ENCODE measurements at regions not wholly inside any gene's neighbourhood (a gene's known extent, or its start where the extent isn't known, plus 50 kb on each side); places are given as distances from the start of the nearest gene placed in this dataset.

- H3K27ac ChIP-seq (replicated peaks in 1 of 4), result no peak overlapping the region
- no peak for DNase-seq (ENCODE audit: extremely low spot score)
- no peak overlapping the region for H3K4me3 ChIP-seq
- no peaks in the 10 kb centered on the region for H3K27me3 ChIP-seq
- no peaks in the 10 kb centered on the region for H3K9me3 ChIP-seq
- TF ChIP-seq POLR2AphosphoS5 (IDR thresholded peaks at IDR 0.05) (no peak), POLR2A (IDR thresholded peaks at IDR 0.05; ENCODE audit: low read depth) (no peak), EP300 (IDR thresholded peaks at IDR 0.05) (no peak)
- TF ChIP-seq, protein P1, sequence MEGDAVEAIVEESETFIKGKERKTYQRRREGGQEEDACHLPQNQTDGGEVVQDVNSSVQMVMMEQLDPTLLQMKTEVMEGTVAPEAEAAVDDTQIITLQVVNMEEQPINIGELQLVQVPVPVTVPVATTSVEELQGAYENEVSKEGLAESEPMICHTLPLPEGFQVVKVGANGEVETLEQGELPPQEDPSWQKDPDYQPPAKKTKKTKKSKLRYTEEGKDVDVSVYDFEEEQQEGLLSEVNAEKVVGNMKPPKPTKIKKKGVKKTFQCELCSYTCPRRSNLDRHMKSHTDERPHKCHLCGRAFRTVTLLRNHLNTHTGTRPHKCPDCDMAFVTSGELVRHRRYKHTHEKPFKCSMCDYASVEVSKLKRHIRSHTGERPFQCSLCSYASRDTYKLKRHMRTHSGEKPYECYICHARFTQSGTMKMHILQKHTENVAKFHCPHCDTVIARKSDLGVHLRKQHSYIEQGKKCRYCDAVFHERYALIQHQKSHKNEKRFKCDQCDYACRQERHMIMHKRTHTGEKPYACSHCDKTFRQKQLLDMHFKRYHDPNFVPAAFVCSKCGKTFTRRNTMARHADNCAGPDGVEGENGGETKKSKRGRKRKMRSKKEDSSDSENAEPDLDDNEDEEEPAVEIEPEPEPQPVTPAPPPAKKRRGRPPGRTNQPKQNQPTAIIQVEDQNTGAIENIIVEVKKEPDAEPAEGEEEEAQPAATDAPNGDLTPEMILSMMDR (IDR thresholded peaks at IDR 0.05), result no peak
- H3K36me3 ChIP-seq, result no peaks in the 10 kb centered on the region
- intact Hi-C loops (cut with DNase I), result no loop called here
- H3K4me1 ChIP-seq, result peaks cover 0 to 4% (median 0%) of the 10 kb centered on the region in 4 donors
- WGBS, result 69% methylated on average over 4 of the region's 4 CpGs
Measured at GRCh38 chr4:151475035-151475714, 66.2 kb downstream of the FHIP1A start.

DNA sequence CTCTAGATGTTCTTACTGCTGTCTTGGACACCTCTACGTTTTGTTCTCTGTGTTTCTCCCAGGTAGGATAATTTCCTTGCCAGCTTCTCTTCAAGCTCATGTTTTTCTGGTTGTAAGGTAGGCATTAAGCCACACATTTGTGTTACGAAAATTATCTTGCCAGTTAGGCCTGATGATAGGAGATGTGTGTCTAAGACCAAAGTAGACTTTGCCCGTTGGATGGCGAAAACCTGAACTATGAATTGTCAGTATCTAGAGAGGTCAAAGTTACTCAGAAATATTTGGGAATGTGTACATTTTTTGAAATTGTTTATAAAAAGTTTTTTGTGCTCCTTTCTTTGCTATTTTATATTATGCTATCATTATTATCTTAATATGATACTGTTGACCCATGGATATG, 72.8 kb downstream of the FHIP1A start:
- Histone ChIP-seq H3K9me3 (no peaks in the 10 kb centered on the region), H3K4me3 (no peak overlapping the region), H3K4me1 (peaks cover 0 to 4% (median 0%) of the 10 kb centered on the region in 4 donors), H3K36me3 (no peaks in the 10 kb centered on the region), H3K27ac (replicated peaks in 1 of 4) (no peak overlapping the region), H3K27me3 (no peaks in the 10 kb centered on the region)
- no peak for DNase-seq (ENCODE audit: extremely low spot score)
- WGBS, result 86% methylated on average over 4 of the region's 4 CpGs
- TF ChIP-seq EP300 (IDR thresholded peaks at IDR 0.05), result no peak
- TF ChIP-seq, protein P1 (IDR thresholded peaks at IDR 0.05), result no peak
- TF ChIP-seq POLR2A (IDR thresholded peaks at IDR 0.05; ENCODE audit: low read depth), result no peak
- TF ChIP-seq POLR2AphosphoS5 (IDR thresholded peaks at IDR 0.05), result no peak
- intact Hi-C loops (cut with DNase I), result no loop called here

GRCh38 chr4:151484396-151485102, 75.6 kb downstream of the FHIP1A start:
- intact Hi-C loops (cut with DNase I), result no loop called here

GRCh38 chr4:151485541-151486131, 76.7 kb downstream of the FHIP1A start:
- 92% methylated on average over 6 of the region's 9 CpGs for WGBS
- intact Hi-C loops (cut with DNase I), result no loop called here
- no peaks in the 10 kb centered on the region for H3K27me3 ChIP-seq
- TF ChIP-seq EP300 (IDR thresholded peaks at IDR 0.05) (no peak), POLR2A (IDR thresholded peaks at IDR 0.05; ENCODE audit: low read depth) (no peak), POLR2AphosphoS5 (IDR thresholded peaks at IDR 0.05) (no peak)
- TF ChIP-seq, protein P1 (IDR thresholded peaks at IDR 0.05), result no peak
- no peaks in the 10 kb centered on the region for H3K9me3 ChIP-seq
- H3K27ac ChIP-seq (replicated peaks in 1 of 4), result no peak overlapping the region
- no peaks in the 10 kb centered on the region for H3K36me3 ChIP-seq
- no peak for DNase-seq (ENCODE audit: extremely low spot score)
- H3K4me1 ChIP-seq, result peaks cover 0 to 4% (median 0%) of the 10 kb centered on the region in 4 donors
- no peak overlapping the region for H3K4me3 ChIP-seq

More at GRCh38 chr4:151484396-151485102, 75.6 kb downstream of the FHIP1A start:
- no peaks in the 10 kb centered on the region for H3K36me3 ChIP-seq
- no peaks in the 10 kb centered on the region for H3K27me3 ChIP-seq
- no peak overlapping the region for H3K4me3 ChIP-seq
- no peak for DNase-seq (ENCODE audit: extremely low spot score)
- TF ChIP-seq, protein P1 (IDR thresholded peaks at IDR 0.05), result no peak
- TF ChIP-seq EP300 (IDR thresholded peaks at IDR 0.05), result no peak
- TF ChIP-seq POLR2A (IDR thresholded peaks at IDR 0.05; ENCODE audit: low read depth), result no peak
- TF ChIP-seq POLR2AphosphoS5 (IDR thresholded peaks at IDR 0.05), result no peak
- H3K27ac ChIP-seq (replicated peaks in 1 of 4), result no peak overlapping the region
- peaks cover 0 to 4% (median 0%) of the 10 kb centered on the region in 4 donors for H3K4me1 ChIP-seq
- no peaks in the 10 kb centered on the region for H3K9me3 ChIP-seq
- WGBS, result 48% methylated on average over 2 of the region's 2 CpGs

All from esophagus muscularis mucosa (tissue), 4 donors.